ENCODE measurements at regions not wholly inside any gene's neighbourhood (a gene's known extent, or its start where the extent isn't known, plus 50 kb on each side); places are given as distances from the start of the nearest gene placed in this dataset.

GRCh38 chr15:87394676-87395075, 861.9 kb downstream of the NTRK3 start:
- TF ChIP-seq POLR2AphosphoS5 (IDR thresholded peaks at IDR 0.05) (no peak), CTCF (IDR thresholded peaks at IDR 0.05) (no peak)
